PC-9 (cell line): ENCODE measurements at regions not wholly inside any gene's neighbourhood (a gene's known extent, or its start where the extent isn't known, plus 50 kb on each side); places are given as distances from the start of the nearest gene placed in this dataset.

Source experiments
- CTCF ChIP-seq: fragments of 200-600 bp; sonication (generic); conservative IDR thresholded peaks from 2 replicates; pipeline ENCODE4 v1.6.1; 2017; ENCODE audit warnings: mixed run types, antibody characterized with exemption, mild to moderate bottlenecking, moderate library complexity
- EZH2 ChIP-seq: fragments of 200-600 bp; sonication (generic); IDR thresholded peaks from 2 replicates; pipeline ENCODE4 v1.8.0; 2017; ENCODE audit warnings: antibody characterized with exemption, low read depth

- TF ChIP-seq EZH2: no peak
- TF ChIP-seq CTCF: no peak
Measured at GRCh38 chr20:20782755-20783154, 70.3 kb upstream of the RALGAPA2 start.
